COR-L47 (cell line): ENCODE measurements at regions not wholly inside any gene's neighbourhood (a gene's known extent, or its start where the extent isn't known, plus 50 kb on each side); places are given as distances from the start of the nearest gene placed in this dataset.

Source experiments
- DNase-seq: peaks from one replicate; lab custom pipeline; 2025; lab: John Stamatoyannopoulos, UW

DNA sequence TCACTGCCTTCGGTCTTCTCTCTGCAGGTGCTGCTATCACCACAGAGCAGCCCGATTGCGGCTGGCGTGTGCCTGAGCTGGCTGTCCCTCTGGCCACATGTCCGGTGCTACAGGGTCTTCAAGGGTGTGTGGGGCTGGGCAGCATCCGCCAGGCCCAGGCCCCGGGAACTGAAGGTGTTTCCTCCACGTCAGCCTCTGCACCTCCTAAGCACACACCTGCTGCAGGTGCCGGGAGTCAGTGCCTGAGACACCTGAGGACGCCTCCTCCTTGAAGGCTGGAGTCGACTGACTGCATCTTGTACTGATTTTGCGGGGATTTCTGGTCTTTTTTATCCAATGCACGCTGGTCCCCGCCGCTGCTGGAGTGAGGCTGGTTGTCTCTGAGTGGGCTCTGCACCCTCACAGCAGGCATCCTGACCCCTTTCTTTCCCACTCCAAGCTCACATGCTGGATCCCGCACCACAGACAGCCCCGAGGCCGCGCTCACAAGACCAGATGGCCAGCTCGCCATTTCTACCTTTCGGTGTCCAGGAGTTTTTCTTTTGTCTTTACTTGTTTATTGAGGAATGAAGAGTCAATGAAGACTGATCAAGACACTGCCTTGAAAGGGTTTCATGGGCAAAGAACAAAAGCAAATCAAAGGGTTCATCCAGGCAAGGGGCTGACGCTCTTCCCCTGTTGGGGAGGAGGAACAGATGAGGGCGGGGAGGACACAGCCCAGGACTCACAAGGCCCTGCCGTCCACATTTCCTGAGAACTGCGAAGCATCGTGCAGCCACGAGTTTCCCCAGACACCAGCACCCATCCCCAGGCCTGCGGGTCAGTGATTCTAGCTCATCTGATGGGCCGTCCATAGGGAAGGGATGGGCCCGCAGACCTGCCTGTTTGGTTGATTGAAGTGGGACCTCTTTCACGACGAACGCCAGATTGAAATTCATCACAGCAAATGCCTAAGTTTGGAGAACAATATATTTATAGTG lies 203.8 kb upstream of the SOX1 start:
- no peak for DNase-seq

DNA sequence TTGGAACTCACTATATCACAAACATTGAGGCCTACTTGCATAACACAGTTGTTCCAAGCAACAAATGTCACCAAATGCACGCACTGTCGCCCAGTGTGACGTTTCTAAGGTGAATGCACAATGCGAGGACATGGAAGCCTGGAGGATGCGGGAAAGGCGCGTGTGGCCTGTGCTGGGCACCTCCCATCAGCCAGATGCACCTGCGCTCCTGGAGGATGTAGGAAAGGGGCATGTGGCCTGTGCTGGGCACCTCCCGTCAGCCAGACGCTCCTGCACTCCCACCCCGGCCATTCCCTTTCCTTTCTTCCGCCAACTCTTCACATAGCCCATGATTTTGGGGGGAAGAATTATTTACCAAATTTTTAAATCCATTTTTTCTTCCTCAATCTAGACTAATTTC lies 202.4 kb upstream of the SOX1 start:
- no peak for DNase-seq

DNA sequence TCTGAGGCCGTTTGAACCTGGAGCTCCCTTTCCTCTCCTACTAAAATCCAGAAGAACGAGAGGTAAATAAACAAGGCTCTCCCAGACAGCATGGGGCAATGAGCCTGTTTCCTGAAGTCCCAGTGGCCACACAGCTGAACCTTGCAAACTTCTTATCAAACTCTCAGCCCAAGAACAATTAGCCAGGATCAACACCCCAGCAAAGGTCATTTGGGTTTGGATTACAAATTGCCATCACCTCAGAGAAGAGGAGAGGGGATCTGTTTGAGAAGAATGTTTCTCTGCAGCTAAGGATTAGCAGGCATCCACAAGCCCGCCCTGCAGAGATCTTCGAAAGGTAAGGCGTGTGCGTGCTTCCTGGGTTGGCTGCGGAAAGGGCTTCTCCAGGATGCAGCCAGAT lies 201.9 kb upstream of the SOX1 start:
- DNase-seq = no peak

DNA sequence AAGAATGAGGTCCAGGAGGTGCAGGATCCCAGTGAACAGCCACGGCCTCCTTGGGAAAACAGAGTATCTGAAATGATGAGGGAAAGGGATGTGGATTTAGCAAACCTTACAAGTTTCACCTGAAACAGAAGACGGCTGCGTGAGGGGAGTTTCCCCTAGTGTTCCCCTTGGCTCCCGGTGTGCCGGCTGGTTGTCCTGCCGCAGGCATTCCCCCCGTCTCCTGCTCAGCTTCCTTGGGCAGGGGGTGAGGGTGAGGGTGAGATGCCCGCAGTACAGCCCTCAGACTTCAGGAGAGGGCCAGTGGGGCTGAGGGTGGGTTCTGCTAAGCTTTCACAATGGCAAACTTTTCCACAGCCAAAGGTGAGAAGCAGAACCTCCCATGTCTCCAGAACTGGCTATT lies 201.1 kb upstream of the SOX1 start:
- DNase-seq = no peak

DNA sequence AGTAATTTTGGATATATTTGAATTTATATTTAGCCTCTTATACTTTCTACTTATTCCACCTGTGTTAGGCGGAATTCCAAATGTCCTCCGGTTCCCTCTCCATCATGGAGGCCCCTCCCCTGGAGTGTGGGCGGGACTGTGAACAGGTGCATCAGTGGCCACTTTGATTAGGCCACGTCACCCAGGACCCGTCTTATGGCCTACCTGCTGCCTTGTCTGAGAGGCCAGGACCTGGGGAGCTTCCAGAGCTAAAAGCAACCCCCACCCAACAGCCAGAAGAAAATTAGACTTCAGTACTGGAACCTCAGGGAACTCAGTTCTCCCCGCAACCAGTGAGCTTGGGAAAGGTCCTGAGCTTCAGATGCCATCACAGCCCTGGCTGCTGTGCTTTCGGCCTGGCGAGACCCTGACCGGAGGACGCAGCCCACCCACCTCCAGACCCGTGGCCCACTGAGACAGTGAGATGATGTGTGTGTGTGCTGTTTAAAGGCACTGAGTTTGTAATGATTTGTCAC lies 200.2 kb upstream of the SOX1 start:
- no peak for DNase-seq

DNA sequence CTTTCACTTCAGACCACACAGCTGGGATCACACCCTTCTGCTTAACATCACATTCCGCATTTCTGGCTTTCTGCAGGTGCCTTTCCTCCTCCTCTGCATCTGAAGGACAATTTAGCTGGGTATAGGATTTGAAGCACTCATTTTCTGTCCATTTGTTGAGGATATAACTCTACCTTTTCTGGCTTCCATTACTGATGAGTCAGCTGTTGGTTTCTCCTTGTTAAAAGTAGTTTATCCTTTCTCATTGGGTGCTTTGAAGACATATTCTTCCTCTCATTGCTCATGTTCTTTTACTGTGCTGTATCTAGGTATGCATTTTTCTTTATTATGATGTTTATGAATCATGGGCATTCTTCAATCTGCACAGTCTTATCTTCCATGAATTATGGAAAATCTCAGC lies 199.3 kb upstream of the SOX1 start:
- no peak for DNase-seq

DNA sequence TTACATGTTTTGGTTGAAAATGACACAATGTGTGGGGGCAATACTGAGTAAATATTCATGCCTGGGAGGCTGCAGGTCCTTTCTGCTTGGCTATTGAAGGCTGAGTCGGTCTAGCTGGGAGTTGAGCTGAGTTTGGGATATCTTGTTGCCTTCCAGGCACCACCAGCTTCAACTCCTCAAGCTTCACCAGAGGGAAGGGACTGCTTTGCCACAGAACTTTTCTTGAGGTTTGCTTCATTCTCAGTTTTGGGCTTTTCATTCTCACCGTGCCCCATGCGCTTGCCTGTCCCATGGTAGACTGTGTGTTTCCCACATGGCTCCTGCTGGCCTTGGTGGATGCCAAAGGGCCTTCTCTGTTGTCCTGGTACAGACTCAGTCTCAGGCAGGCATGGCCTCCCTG lies 198.2 kb upstream of the SOX1 start:
- DNase-seq = no peak

DNA sequence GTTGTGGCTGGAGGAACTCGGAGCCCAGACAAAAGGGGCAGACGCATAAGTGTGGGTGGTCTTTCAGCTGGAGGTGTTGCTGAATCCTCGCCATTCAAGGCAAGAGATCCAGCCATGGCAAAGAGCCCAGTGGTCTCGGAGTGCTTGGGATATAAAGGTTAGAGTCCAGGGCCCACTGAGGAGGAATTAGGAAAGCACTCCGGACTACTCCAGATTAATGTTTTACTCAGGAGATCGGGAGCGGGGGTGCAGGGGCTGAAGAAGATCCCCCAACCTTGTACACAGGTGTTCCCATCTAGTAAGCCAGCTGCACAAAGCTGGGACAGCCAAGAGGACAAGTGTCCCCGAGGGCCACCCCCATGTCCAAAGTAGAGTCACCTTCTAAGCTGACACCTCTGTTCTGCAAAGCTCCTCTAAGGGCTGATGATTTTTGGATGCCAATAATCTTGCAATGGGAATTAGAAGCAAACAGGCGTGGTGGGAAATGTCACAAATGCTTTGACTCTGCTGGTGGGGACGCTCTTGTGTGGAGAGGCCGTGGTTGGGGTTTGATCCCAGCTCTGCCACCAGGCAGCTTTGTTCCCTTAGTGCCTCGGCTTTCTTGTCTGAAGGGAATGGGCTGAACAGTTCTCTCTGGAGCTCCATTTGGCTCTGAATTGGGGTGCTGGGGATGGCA lies 194.3 kb upstream of the SOX1 start:
- no peak for DNase-seq

DNA sequence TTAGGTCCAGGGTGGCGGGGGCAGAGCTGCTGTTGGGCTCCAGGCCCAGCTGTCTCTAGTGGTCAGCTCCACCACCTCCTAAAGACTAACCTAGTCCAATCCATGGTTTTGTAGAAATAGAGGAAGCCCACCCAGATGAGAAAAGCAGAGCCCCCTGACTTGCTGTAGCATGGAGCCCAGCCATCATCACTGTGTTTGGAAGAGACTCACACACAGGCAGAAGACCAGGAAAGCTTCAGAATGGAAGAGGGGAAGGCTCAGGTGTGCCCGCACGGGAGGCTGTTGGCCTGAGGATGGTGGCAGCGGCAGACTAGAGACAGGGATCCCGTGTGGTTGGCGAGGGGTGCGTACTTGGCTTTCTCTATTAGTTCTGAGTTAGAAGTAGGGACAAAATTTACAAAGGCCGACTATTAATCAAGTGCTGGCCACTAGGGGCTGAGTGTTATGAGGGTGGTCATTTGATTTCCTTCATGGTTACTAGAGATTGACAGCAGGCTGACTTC lies 193.2 kb upstream of the SOX1 start:
- no peak for DNase-seq

DNA sequence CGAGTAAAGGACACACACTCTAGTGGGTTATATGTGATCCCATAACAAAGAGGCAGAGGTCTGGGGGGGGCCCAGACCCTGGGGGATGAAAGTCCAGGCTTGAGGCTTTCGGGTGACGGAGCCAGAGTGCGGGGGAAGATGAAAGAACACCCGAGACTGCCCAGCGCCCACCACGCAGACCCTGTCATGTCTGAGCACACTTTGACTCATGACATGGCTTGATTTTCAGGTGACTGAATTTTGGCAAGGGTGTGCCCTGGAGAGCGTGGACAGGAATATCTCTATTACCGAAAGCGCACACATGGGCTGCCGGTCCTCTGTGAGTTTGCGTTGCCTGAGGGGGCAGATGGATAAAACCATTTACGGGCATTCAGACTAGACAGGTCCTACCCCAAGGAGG lies 192.0 kb upstream of the SOX1 start:
- no peak for DNase-seq

DNA sequence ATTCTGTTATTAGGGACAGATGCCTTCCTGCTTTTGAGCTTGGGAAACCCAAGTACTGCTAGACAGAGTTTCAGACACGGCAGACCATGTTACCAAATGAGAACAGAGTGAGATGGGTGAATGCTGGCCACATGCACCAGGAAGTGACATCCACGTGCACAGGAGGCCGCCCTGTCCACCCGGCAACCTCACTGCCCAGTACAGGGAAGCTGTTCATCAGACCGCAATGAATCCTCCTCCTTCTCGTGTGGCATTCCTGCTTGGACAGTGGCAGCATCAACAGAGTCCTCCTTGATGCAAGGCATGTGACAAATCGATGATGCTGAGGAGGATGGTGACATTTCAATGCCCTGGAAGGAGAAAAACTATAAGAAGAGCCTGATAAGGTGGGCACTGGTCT lies 191.0 kb upstream of the SOX1 start:
- DNase-seq = no peak

DNA sequence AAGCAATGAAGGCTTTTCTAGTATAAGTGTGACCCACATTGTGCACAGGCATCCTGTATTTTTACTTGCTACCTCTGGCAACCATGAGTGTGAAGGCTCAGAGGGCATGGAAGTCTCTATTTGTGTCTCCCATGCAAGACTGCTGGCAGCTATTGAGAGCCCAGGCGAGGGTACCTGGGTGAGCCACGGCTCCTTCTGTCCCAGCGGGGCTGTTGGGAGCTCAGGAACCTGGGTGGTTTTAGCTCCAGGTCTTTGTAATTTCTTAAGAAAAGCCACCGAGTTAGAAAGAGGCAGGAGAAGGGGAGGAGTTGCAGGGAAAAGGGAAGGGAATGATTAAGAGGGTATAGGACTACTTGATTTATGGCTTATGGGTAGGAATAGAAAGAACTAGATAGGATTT lies 190.4 kb upstream of the SOX1 start:
- no peak for DNase-seq

DNA sequence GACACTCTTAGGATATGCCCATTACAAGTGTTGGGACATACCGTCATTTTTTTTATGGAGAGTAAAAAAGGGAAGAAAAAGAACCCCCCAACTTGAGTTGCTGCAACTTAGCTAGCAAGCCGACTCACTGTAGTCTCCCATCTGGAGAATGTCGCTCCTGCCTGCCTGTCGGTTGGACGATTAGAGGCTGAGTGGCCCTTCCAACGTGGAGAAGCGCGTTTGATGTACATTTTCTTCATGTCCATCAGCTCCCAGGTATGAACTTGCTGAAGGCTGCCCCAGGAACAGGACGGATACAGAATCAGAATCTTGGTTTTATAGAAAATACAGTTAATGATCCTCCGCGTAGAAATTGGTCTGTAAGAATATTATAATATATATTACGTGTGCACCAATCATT lies 189.0 kb upstream of the SOX1 start:
- no peak for DNase-seq

DNA sequence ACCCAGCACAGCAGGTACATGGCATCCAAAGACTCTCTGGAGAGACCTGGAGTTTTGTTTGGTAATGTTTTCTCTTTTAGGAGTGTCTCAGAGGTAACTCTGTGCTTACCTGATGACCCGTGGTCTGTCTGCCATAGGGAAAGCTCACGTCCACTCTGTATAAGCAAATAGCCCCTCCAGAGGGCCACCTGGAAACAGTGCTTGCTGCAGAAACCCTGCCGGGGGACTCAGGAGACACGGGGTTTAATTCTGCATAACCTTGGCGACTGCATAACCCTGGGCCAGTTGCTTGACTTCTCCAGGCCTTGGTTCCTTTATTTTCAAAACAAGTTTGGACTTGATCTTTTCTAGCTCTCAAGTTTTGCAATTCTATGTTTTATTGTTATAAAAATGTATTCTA lies 187.2 kb upstream of the SOX1 start:
- no peak for DNase-seq

DNA sequence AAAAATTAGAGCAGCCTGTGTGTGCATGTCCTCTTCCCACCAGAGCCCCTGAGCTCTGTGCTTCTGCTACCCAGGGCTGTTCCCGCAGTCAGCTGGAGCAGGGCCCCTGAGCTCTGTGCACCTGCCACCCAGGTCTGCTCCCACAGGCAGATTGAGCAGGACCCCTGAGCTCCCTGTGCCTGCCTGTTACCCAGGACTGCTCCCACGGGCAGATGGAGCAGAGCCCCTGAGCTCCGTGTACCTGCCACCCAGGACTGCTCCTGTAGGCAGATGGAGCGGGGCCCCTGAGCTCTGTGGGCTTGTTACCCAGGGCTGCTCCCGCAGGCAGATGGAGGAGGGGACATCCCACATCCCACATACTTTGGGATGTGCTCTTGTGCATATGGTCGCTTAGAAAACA lies 186.8 kb upstream of the SOX1 start:
- no peak for DNase-seq

DNA sequence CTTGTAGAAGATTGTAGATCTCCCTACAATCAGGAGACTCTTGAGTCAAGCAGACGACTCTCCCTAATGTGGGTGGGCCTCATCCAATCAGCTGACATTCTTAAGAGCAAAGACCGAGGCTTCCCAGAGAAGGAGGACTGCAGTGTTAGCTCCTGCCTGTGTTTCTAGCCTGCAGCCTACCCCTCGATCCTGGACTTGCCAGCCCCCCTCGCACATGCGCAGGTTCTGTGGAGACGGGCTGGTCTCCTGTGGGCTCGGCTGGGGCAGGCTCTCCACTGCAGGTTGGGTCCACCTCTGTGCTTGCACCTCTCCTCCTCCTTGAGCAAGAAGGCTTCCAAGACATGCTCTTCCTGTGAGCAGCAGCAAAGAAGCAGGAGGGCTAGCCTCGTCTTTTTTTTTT lies 185.2 kb upstream of the SOX1 start:
- no peak for DNase-seq

DNA sequence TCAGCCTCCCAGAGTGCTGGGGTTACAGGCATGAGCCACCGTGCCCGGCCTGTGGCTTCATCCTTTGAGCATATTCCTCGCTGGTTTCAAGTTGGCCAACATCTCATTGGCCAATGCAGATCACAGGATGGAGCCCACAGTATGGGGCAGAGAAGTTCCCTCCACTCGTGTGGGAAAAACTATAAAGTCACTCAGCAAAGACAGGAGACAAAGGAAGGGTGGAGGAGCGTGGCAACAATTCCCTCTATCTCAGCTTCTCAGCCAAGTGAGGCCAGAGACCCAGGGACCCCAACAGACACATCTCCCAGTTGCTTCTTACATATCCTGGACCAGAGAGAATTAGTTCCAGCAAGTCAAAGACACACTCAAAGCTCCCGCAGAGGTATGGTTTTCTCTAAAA lies 184.6 kb upstream of the SOX1 start:
- DNase-seq = no peak

DNA sequence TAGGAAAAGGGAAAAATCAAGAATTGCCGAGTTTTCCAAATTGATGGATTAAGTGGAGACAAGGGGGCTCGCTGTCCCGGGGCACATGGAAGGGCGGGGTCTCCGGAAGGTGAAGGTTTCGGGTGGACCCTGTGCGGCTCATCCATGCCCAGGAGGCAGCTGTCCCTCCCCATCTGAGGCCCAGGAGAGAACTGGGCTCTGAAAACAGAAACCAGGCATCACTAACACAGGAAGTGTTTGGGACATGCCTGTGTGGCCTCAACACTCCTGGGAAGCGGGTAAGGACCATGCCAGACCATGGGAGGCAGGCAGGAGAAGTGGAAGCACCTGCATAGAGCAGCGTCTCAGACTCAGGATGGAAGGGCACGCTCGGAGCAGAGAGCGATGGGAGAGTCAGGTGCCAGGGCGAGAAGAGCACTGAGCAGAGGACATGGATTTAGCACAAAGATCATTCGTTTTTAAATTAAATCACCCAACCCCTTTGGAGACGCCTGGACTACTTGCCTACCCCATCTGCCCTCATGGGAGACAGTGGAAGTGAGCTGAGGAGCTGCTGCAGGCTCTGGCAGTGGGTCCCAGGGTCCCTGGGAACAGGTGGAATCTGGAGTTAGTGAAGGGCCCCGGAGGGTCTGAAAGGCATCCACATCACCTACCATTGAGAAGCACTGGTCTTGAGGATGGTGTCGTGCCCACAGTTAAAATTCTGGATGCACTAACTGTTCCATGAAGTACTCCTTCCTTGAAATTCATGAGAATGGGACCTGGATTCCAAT lies 183.2 kb upstream of the SOX1 start:
- no peak for DNase-seq

DNA sequence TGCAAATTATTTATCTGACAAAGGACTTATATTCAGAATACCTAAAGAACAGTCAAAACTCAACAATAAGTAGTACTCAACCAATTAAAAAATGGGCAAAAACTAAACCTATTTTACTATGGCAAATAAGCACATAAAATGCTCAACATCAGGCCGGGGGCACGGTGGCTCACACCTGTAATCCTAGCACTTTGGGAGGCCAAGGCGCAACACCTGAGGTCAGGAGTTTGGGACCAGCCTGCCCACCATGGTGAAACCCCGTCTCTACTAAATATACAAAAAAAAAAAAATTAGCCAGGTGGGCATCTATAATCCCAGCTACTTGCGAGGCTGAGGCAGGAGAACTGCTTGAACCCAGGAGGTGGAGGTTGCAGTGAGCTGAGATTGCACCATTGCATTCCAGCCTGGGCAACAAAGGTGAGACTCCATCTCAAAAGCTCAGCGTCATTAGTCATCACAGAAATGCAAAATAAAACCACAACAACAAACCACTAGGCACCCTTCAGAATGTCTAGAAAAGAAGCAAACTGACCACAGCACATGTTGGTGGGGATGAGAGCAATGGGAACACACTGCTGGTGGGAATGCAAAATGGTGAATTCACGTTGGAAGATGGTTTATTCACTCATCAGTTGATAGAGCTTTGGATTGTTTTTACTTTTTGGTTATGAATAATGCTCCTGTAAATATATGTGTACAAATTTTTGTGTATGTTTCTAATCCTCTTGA lies 180.6 kb upstream of the SOX1 start:
- DNase-seq = no peak

DNA sequence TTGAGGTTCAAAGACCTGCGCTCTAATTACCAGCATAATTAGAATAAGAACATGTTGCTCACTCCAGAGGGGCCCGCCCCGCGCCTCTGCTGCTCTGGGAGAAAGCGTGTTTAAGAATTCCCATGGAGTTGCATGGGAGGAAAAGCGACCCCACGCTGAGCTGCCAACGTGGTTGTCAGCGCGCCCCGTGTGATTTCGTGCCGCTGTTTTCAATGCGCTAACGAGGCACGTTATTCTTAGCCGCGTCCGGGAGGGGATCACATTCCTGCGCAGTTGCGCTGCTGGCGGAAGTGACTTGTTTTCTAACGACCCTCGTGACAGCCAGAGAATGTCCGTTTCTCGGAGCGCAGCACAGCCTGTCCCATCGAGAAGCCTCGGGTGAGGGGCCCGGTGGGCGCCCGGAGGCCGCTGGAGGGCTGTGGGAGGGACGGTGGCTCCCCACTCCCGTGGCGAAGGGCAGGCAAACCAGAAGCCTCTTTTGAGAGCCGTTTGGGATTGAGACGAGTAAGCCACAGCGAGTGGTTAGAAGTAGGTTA lies 173.8 kb upstream of the SOX1 start:
- no peak for DNase-seq
